HepG2 (cell line): ENCODE measurements at regions not wholly inside any gene's neighbourhood (a gene's known extent, or its start where the extent isn't known, plus 50 kb on each side); places are given as distances from the start of the nearest gene placed in this dataset.

Experiments
- CREB1 ChIP-seq, 2 experiments: fragments of 450-650 bp in 1 of 2; IDR thresholded peaks; 2 replicates each; pipeline ENCODE4 v1.6.1; 2016 to 2017; ENCODE audit warnings: control low read depth in 1 of 2, mild to moderate bottlenecking in 1 of 2, missing compliant biosample characterization in 1 of 2, missing genetic modification characterization in 1 of 2
- HHEX ChIP-seq: IDR thresholded peaks from 2 replicates; pipeline ENCODE4 v1.6.1; 2016; ENCODE audit warnings: control low read depth
- MED1 ChIP-seq: sonication (generic); formaldehyde crosslinking; IDR thresholded peaks from 2 replicates; pipeline ENCODE4 v1.4.0; 2020; ENCODE audit warnings: missing genetic modification reagents
- RORA ChIP-seq: sonication (generic); formaldehyde crosslinking; IDR thresholded peaks from 2 replicates; pipeline ENCODE4 v1.5.0; 2020; ENCODE audit warnings: mild to moderate bottlenecking, missing genetic modification reagents, moderate library complexity
- SRF ChIP-seq: IDR thresholded peaks from 2 replicates; pipeline ENCODE4 v1.6.1; 2011; ENCODE audit warnings: mild to moderate bottlenecking, low read depth, low read length, moderate library complexity
- TMF1 ChIP-seq: sonication (generic); formaldehyde crosslinking; IDR thresholded peaks from 2 replicates; pipeline ENCODE4 v1.8.1; 2022; ENCODE audit warnings: low read depth, missing genetic modification reagents
- ZC3H13 ChIP-seq: sonication (generic); formaldehyde crosslinking; IDR thresholded peaks from 2 replicates; pipeline ENCODE4 v1.8.1; 2023; ENCODE audit warnings: mild to moderate bottlenecking, missing genetic modification reagents, moderate library complexity
- ZNF652 ChIP-seq: IDR thresholded peaks from 2 replicates; pipeline ENCODE4 v1.6.1; 2016; ENCODE audit warnings: low read depth, borderline replicate concordance
- TF ChIP-seq, protein P1 (sequence below): IDR thresholded peaks from 2 replicates; pipeline ENCODE4 v1.6.1; 2016; ENCODE audit warnings: low read depth, control low read depth
- TF ChIP-seq, protein P2 (sequence below): sonication (generic); formaldehyde crosslinking; IDR thresholded peaks from 2 replicates; pipeline ENCODE4 v1.4.0; 2020; ENCODE audit warnings: missing genetic modification reagents, mild to moderate bottlenecking, borderline replicate concordance
- TF ChIP-seq, protein P3 (sequence below): IDR thresholded peaks from 2 replicates; pipeline ENCODE4 v1.6.1; 2012; ENCODE audit warnings: inconsistent platforms

DNA sequence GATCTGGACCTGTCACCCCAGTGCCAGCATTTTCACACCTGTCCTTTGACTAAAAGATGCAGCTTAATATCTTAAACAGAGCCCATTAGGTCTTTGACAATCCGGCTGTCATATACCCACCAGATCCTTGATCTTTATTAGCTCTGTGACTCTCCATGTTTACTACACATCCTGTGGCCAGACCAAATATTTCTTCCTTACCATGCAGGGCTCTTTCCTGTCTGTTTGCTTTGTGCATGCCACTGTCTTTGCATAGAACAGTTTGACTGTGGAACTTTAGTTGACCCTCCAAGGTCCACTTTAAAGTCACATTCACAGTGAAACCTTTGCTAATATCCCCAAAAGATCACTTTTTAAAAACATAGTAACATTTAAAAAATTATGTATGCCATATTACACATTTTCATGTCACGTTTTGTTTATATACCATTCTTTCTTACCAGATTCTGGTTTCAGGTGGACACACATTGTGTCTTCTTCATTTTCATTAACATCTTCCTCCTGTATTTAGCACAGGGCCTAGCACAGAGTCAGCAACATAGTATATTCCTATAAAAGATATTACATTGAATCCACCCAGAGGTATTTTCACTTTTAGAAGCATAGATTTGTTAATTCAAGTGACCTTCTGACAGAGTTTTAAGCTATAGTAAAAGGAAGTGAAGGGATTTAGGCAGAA lies 95.8 kb downstream of the RAP2B start (continued):
- TF ChIP-seq ZNF652 (CRISPR knock-in tag) = peak; percentile 48; the same call in 1 of the 2 replicates
- TF ChIP-seq TMF1 (CRISPR knock-in tag) = no peak
- TF ChIP-seq, protein P1, sequence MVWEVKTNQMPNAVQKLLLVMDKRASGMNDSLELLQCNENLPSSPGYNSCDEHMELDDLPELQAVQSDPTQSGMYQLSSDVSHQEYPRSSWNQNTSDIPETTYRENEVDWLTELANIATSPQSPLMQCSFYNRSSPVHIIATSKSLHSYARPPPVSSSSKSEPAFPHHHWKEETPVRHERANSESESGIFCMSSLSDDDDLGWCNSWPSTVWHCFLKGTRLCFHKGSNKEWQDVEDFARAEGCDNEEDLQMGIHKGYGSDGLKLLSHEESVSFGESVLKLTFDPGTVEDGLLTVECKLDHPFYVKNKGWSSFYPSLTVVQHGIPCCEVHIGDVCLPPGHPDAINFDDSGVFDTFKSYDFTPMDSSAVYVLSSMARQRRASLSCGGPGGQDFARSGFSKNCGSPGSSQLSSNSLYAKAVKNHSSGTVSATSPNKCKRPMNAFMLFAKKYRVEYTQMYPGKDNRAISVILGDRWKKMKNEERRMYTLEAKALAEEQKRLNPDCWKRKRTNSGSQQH (CRISPR knock-in tag) = peak; percentile 57; the same call in 1 of the 2 replicates
- TF ChIP-seq CREB1 (IDR thresholded peaks at IDR 0.05) = no peak
- TF ChIP-seq CREB1 (CRISPR knock-in tag; IDR thresholded peaks at IDR 0.05) = peak; percentile 60; the same call in 1 of the 2 replicates
- TF ChIP-seq, protein P2, sequence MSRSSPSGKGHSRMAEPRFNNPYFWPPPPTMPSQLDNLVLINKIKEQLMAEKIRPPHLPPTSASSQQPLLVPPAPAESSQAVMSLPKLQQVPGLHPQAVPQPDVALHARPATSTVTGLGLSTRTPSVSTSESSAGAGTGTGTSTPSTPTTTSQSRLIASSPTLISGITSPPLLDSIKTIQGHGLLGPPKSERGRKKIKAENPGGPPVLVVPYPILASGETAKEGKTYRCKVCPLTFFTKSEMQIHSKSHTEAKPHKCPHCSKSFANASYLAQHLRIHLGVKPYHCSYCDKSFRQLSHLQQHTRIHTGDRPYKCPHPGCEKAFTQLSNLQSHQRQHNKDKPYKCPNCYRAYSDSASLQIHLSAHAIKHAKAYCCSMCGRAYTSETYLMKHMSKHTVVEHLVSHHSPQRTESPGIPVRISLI = peak; percentile 42; the same call in 1 of the 2 replicates
- TF ChIP-seq, protein P3, sequence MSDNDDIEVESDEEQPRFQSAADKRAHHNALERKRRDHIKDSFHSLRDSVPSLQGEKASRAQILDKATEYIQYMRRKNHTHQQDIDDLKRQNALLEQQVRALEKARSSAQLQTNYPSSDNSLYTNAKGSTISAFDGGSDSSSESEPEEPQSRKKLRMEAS = peak; percentile 59; the same call in 1 of the 2 replicates
- no peak for TF ChIP-seq RORA (CRISPR knock-in tag)
- no peak for TF ChIP-seq ZC3H13 (CRISPR knock-in tag)
- peak; percentile 46; the same call in 1 of the 2 replicates for TF ChIP-seq HHEX (CRISPR knock-in tag)
- 0 out of 2 replicates have a peak, but pooled peaks have one; percentile 10 for TF ChIP-seq SRF
- peak; percentile 79 for TF ChIP-seq MED1 (CRISPR knock-in tag)
- TF ChIP-seq, all 625 proteins: peak for 115
